Small intestine (tissue), 7 donors: ENCODE measurements at regions not wholly inside any gene's neighbourhood (a gene's known extent, or its start where the extent isn't known, plus 50 kb on each side); places are given as distances from the start of the nearest gene placed in this dataset.
A peak's percentile ranks its signal among the peaks of the same experiment; 100 is the strongest.

Source experiments
- DNase-seq, 2 donors: peaks; one replicate each; pipeline versions ENCODE4 v3.0.0 to v3.0.0-alpha.2; 2013
- FAIRE-seq: peaks from 2 replicates; lab custom pipeline; 2012; peaks lifted over from hg19 to GRCh38; lab: Jason Lieb, UNC
- H3K27ac ChIP-seq, 3 donors: one replicate each; pipeline ENCODE4 v1.5.1; 2013; ENCODE audit warnings: low read length in 2 of 3, mild to moderate bottlenecking in 2 of 3, control low read depth in 1 of 3, inconsistent platforms in 1 of 3, low read depth in 1 of 3, moderate library complexity in 1 of 3
- H3K27me3 ChIP-seq, 3 donors: one replicate each; pipeline ENCODE4 v1.6.1; 2013; ENCODE audit warnings: low read length in 3 of 3, inconsistent platforms in 1 of 3; ENCODE audit not compliant: control insufficient read depth in 3 of 3, insufficient read depth in 3 of 3
- H3K36me3 ChIP-seq, 3 donors: one replicate each; pipeline ENCODE4 v1.6.1; 2013; ENCODE audit warnings: low read length in 3 of 3, inconsistent platforms in 1 of 3, low read depth in 1 of 3, mild to moderate bottlenecking in 1 of 3, moderate library complexity in 1 of 3; ENCODE audit not compliant: control insufficient read depth in 3 of 3, insufficient read depth in 2 of 3
- H3K4me1 ChIP-seq, 3 donors: one replicate each; pipeline ENCODE4 v1.6.1; 2013; ENCODE audit warnings: low read length in 2 of 3, inconsistent platforms in 1 of 3, low read depth in 1 of 3, mild to moderate bottlenecking in 1 of 3, moderate library complexity in 1 of 3; ENCODE audit not compliant: control insufficient read depth in 3 of 3, insufficient read depth in 2 of 3
- H3K4me3 ChIP-seq, 3 donors: one replicate each; pipeline ENCODE4 v1.5.1; 2013; ENCODE audit warnings: low read length in 3 of 3, control low read depth in 1 of 3, inconsistent platforms in 1 of 3, low read depth in 1 of 3, mild to moderate bottlenecking in 1 of 3, moderate library complexity in 1 of 3
- H3K9me3 ChIP-seq, 2 donors: one replicate each; pipeline ENCODE4 v1.6.1; 2013; ENCODE audit warnings: low read depth in 1 of 2, low read length in 1 of 2; ENCODE audit not compliant: control insufficient read depth in 2 of 2, insufficient read depth in 1 of 2
- WGBS, 3 donors: extraction: QIAGEN DNeasy Blood & Tissue Kit; methylation state at CpG; one replicate each; pipeline ENCODE4 v1.1.7; 2013; 5-methylcytosine and 5-hydroxymethylcytosine counted together
- donor health status: healthy with polysubstance abuse.
- donor health status: control.
- donor health status: control.
- donor health status: Bipolar disorder and iron deficiency.
- donor health status: healthy.

DNA sequence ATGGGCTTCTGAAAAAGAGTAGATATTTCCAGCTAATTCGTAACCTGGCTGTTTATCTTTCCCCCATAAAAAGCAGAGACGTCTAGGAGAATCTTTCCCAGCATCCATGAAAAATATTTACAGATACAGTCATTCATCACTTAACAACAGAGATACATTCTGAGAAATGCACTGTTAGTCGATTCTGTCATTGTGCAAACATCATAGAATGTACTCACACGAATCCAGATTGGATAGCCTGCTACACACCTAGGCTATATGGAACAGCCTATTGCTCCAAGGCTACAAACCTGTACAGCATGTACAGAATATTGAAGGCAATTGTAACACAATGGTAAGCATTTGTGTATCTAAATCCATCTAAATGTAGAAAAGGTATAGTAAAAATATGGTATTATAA lies 530.2 kb upstream of the NBEA start:
- 37 to 63% (median 43%) methylated on average over 4 of the region's 4 CpGs for WGBS, 3 donors
- no peaks in the 10 kb centered on the region for H3K9me3 ChIP-seq
- FAIRE-seq (no peak), DNase-seq (no peak)
- no peaks in the 10 kb centered on the region for H3K4me1 ChIP-seq
- no peaks in the 10 kb centered on the region for H3K36me3 ChIP-seq
- no peak overlapping the region for H3K4me3 ChIP-seq
- H3K27me3 ChIP-seq = no peaks in the 10 kb centered on the region
- no peak overlapping the region for H3K27ac ChIP-seq

DNA sequence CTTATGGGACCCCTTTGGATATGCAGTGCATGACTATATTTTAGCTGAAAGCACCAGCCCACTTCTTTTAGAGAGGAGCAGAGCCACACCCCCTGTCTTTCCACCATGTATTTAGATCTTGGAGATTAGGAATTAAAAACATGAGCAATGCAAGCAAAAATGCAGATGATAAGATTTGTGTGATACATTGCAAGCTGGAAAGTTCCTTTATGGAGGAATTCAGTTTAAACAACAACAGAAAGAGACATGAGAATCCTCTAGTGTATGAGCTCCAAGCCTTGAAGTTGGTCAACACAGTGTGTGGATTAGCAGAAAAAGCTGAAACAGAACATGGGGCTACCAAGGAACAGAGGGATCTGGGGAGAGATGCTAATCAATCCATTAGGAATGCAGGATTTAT lies 529.8 kb upstream of the NBEA start:
- Histone ChIP-seq H3K4me1 (no peaks in the 10 kb centered on the region), H3K36me3 (no peaks in the 10 kb centered on the region), H3K4me3 (no peak overlapping the region), H3K27me3 (no peaks in the 10 kb centered on the region), H3K27ac (no peak overlapping the region), H3K9me3 (no peaks in the 10 kb centered on the region)
- FAIRE-seq (no peak), DNase-seq (no peak)

DNA sequence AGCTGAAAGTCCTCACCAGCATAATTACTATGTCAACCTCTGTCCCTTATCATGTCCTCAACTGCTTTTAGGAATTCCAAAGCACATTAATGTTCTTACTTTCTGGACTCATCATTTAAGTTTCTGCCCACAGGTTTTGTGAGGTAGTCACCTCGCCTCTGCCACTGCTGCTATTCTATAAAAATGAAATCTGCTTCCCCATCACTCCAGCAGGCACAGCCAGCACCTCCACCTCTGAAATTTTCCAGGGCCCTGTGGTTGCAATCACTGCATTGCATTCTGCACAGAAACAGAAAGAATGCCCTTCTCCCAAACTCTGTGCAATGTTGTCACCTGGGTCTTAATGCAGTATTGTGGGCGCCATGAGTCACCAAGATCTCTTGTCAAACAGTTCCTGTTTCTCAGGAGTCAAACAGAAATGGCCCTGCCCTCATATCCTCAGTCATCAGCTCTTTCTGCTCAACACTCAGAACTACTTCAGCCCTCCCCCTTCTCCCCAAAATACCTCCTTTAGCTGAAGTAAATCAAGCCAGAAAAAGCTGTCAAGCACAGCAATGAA lies 529.2 kb upstream of the NBEA start:
- WGBS, 3 donors = 55 to 76% (median 74%) methylated on average over 2 of the region's 2 CpGs
- DNase-seq = no peak

DNA sequence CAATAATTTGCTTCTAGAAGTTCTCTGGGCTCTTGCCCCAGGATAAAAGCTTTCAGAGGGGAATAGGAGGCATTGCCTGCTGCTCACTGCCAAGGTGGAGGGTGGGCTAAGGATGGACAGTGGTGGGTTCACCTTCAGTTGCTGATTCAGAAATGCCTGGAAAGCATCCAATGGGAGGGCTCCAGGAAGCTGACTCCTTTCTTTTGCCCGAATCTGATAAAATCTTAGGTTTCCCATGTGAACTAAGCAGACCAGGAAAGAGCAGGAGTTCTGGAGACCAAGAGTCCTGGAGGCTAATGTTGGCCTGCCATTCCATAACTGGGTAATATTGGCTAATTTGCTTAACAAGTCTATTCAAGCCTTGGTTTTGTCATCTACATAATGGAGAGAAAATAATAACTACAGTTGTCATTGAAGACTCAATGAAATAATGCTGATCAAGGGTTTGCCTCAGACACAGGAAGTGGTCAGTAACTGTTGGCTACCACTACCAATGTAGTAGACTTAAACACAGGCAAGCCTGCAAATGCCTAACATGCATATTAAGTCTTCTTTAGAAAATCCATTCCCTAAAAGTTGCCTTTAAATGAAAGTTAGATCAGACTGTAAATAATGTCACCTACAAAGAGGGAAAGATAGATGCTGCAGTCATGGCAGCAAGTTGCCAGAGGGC lies 528.4 kb upstream of the NBEA start:
- FAIRE-seq (no peak), DNase-seq (no peak)
- no peaks in the 10 kb centered on the region for H3K9me3 ChIP-seq
- H3K27me3 ChIP-seq = no peaks in the 10 kb centered on the region
- H3K27ac ChIP-seq = no peak overlapping the region
- H3K4me1 ChIP-seq = no peaks in the 10 kb centered on the region
- H3K36me3 ChIP-seq = no peaks in the 10 kb centered on the region
- 71 to 82% (median 75%) methylated on average over 1 of the region's 1 CpG for WGBS, 3 donors
- H3K4me3 ChIP-seq = no peak overlapping the region

More for the DNA sequence above, 529.2 kb upstream of the NBEA start:
- H3K4me1 ChIP-seq = no peaks in the 10 kb centered on the region
- FAIRE-seq = no peak
- H3K36me3 ChIP-seq = no peaks in the 10 kb centered on the region
- no peak overlapping the region for H3K4me3 ChIP-seq
- H3K9me3 ChIP-seq = no peaks in the 10 kb centered on the region
- H3K27me3 ChIP-seq = no peaks in the 10 kb centered on the region
- no peak overlapping the region for H3K27ac ChIP-seq

DNA sequence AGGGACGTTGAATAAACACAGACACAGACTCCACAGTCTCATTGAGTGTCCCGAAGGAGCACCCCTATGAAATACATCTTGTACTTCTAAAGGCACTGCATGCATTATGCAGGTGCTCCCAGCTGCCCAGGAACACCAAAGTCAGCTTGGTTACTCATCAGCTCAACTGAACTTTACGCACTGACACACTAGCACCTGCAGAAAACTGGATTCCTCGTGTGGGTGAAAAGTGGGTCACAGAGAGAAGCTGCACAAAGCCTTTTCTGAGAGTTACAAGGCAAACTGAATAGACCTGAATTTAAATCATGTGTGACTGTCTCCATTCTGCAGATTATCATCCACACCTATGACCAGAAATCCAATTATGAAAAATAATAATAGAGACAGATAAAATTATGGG lies 527.5 kb upstream of the NBEA start:
- no peak for FAIRE-seq
- DNase-seq = no peak
- Histone ChIP-seq H3K9me3 (no peaks in the 10 kb centered on the region), H3K4me3 (no peak overlapping the region), H3K36me3 (no peaks in the 10 kb centered on the region), H3K4me1 (no peaks in the 10 kb centered on the region), H3K27me3 (no peaks in the 10 kb centered on the region), H3K27ac (no peak overlapping the region)
- WGBS, 3 donors = 66 to 84% (median 78%) methylated on average over 4 of the region's 4 CpGs

DNA sequence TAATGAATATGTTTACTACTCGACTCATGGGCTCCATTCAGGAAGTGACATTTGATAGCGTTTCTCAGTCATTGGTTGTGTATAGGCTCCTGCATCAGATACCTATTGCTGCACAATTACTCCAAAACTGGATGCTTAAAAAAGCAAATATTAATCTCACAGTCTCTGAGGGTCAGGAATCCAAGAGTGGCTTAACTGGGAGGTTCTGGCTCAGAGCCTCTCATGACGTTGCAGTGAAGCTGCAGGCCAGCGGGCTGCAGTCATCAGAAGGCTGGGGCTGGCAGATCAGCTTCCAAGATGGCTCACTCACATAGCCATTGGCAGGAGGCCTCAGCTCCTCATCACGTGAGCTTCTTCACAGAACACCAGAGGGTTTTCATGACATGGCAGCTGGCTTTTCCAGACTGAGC lies 525.1 kb upstream of the NBEA start:
- H3K27me3 ChIP-seq = no peaks in the 10 kb centered on the region
- H3K4me3 ChIP-seq = no peak overlapping the region
- H3K27ac ChIP-seq = no peak overlapping the region
- WGBS, 3 donors = 54 to 67% (median 56%) methylated on average over 5 of the region's 5 CpGs
- FAIRE-seq (no peak), DNase-seq (no peak)
- H3K9me3 ChIP-seq = no peaks in the 10 kb centered on the region
- no peaks in the 10 kb centered on the region for H3K36me3 ChIP-seq
- H3K4me1 ChIP-seq = no peaks in the 10 kb centered on the region

DNA sequence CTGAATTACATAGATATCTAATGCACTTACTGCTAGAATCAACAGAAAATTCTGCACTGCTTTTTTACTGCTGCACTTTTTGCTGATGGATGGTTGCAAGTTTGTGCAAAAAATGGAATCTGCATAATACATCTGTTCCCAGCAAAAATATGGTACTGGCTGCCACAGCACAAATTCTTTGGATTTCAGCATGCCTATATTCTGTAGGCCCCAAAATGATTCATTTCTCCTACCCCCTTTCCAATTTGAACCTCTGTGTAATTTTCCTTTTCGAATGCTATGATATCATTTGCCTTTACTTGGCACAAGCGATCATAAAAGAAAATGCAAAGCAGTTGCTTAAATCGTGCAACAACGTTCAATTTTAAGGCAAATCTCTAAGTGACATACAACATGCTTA lies 524.2 kb upstream of the NBEA start:
- Histone ChIP-seq H3K4me3 (no peak overlapping the region), H3K36me3 (no peaks in the 10 kb centered on the region), H3K27ac (no peak overlapping the region), H3K9me3 (no peaks in the 10 kb centered on the region), H3K27me3 (no peaks in the 10 kb centered on the region), H3K4me1 (no peaks in the 10 kb centered on the region)
- DNase-seq (no peak), FAIRE-seq (no peak)
- WGBS, 3 donors = 87 to 89% (median 89%) methylated on average over 4 of the region's 4 CpGs

DNA sequence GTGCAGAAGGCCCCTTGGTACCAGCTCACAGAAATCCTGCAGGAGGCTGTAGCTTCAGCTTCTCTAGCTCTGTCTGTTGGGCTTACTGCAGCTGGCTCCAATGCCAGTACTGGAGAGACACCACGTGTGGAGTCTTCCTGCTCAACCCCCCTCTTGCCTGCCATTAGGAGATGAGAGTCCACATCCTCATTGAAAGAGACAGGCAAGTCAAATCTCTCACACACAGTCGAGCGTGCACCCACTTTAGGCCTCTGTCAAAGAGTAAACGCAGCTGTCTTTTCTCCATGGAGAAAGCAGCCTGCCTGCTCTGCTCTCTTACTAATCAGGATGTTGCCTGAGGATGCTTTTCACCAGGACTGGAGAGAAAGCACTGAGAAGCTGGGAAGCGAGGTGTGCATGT lies 523.0 kb upstream of the NBEA start:
- Histone ChIP-seq H3K4me3 (no peak overlapping the region), H3K36me3 (no peaks in the 10 kb centered on the region), H3K27me3 (no peaks in the 10 kb centered on the region), H3K9me3 (no peaks in the 10 kb centered on the region), H3K27ac (no peak overlapping the region), H3K4me1 (no peaks in the 10 kb centered on the region)
- peak in 1 of 2 donors; percentile 2 for DNase-seq
- 48 to 56% (median 53%) methylated on average over 5 of the region's 5 CpGs for WGBS, 3 donors
- FAIRE-seq = no peak

DNA sequence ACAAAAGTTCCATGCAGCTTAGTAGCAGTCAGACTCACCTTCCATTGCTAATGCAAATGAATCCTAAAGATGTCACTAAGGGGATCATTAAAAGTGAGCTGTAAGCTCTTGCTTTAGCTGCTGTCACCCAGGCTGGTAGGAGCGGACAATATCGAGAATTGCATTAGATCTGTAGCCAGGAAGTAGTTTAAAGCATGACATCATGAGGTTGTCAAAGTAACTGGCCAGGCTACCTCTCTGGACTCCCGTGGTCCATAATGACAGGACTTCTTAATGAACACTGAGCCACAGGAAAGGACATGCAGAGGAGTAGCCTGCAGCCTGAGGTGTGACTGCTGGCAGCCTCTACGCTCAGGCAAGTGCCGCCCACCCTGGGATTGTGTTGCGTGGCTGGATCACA lies 522.3 kb upstream of the NBEA start:
- H3K9me3 ChIP-seq = no peaks in the 10 kb centered on the region
- no peak overlapping the region for H3K27ac ChIP-seq
- H3K27me3 ChIP-seq = no peaks in the 10 kb centered on the region
- DNase-seq = no peak
- H3K36me3 ChIP-seq = no peaks in the 10 kb centered on the region
- no peaks in the 10 kb centered on the region for H3K4me1 ChIP-seq
- no peak overlapping the region for H3K4me3 ChIP-seq
- WGBS, 3 donors = 80 to 86% (median 82%) methylated on average over 6 of the region's 6 CpGs
- no peak for FAIRE-seq
